DMS79 treated with DMSO at 0.1 percent for 48 hours (cell line): ENCODE measurements at regions not wholly inside any gene's neighbourhood (a gene's known extent, or its start where the extent isn't known, plus 50 kb on each side); places are given as distances from the start of the nearest gene placed in this dataset.
A peak's percentile ranks its signal among the peaks of the same experiment; 100 is the strongest.
"Not testable (repeated sequence)": the region's sequence is repeated elsewhere in the genome, so short reads cannot be mapped to it uniquely, and the experiment has no call there.

ENCODE experiments used
- DNase-seq: peaks from one replicate; lab custom pipeline; 2025; lab: John Stamatoyannopoulos, UW

- DNase-seq = no peak
These were observed 1477.3 kb downstream of the CDH8 start for GRCh38 chr16:60558936-60559335.

- DNase-seq = peak; percentile 10
These were observed 1483.0 kb downstream of the CDH8 start for GRCh38 chr16:60553090-60553757.

DNA sequence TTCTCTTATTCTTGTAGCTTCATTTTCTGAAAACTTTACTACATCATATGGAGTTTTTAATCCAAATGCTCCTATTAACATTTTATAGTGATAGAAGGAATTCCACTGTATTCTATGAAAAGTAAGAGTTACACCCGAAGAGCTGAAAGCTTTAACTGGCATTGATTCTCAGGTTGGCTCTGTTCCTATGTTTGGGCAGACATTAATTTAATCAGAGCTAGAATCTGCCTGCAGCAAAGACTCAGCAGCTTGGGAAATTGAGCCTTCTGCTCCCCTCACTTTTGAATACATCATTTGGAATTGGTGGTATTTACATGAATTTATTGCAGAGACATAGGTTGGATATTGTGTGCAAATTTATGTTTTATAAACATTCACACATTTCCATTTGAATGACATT is 1494.7 kb downstream of the CDH8 start:
- no peak for DNase-seq

GRCh38 chr16:60510941-60511340 is 1525.3 kb downstream of the CDH8 start:
- no peak for DNase-seq

DNA sequence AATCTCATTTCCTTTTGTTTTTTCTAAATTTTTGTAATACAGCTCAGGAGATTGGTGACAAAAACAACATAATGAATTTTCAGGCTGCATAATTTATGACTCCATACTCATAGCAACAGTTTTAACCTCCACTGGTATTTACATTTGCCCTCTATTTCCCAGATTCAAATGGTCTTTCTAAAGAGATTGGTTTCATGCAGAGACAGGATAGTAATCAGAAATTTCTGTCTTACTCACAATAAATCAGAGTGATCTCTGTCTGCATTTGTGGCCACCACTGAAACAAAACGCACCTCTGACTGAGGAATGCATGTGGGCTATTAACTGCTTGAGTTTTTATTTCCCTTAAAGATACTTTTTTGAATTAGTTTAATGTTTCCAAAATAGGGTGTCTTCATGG is 1526.0 kb downstream of the CDH8 start:
- no peak for DNase-seq

DNA sequence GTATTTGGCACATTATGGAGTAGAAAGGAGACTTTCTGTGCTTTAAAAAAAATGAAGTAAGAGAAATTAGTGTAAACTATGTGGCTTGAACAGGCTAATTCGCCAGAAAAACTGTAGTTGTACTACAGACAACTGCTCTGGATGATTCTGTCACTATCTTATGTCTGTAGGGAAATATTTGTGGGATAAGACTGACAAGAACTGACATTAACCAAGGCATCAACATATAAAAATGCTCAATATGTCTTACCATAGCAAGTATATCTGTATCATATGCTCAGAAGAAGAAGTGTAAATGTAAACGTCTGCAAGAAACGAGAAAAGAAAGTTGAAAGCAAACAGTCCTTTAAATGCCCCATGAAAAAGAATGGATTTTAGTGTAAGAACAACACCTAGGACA is 1545.0 kb downstream of the CDH8 start:
- DNase-seq = no peak

GRCh38 chr16:60485872-60486489 is 1550.3 kb downstream of the CDH8 start:
- no peak for DNase-seq

DNA sequence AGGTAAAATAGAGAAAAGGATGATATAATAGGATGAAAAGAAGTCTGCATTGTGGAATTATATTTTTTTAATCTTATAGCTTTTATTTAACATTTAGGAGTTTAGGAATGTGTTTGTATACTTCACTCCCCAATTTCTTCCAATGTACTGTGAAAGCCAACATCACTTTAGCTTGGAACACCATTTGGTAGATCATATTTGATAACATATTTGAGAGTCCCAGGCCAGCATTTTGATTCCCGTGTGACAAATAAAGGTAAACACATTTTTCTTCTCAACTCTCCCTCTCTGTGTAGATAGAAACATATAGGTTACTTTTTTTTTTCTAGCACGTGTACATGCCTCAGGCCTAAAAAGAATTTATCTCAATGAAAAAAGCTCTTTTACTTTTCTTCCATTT is 1551.3 kb downstream of the CDH8 start:
- DNase-seq = no peak

DNA sequence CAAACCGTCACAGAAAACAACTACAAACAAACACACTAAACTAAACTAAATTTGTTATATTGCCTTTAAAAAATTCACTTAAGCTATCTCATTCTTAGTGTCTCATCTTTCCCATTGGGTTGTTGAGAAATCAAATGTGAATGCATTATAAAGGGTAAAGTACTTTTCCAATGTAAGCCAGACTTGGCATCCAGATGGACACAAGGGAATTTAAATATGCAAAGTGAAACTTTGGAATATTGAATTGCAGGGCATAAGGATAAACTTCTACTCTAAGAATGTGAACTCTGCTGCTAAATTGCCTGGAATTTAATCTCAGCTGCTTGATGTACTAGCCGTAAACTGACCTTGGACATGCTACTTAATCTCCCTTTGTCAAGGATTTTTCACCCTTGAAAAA is 1554.6 kb downstream of the CDH8 start:
- DNase-seq = no peak

DNA sequence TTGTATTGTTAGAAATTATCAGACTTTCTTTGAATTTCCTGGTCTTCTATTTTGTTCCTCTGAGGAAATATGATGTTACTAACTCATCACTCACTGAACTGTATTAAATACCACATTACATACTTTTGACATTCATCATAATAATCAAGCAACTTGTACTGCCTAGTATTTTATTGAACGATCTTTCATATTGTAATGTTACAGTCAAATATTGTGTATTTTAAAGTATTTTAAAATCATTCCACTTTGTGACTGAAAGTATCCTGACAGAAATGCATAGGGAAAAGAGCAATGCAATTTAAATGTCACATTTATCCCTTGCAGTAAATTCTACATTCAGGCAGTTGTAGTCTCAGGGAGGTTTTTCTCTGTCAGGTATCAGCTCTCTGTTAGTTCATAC is 1557.4 kb downstream of the CDH8 start:
- DNase-seq = no peak

- DNase-seq = no peak
These were observed 1572.3 kb downstream of the CDH8 start for GRCh38 chr16:60463986-60464385.

DNA sequence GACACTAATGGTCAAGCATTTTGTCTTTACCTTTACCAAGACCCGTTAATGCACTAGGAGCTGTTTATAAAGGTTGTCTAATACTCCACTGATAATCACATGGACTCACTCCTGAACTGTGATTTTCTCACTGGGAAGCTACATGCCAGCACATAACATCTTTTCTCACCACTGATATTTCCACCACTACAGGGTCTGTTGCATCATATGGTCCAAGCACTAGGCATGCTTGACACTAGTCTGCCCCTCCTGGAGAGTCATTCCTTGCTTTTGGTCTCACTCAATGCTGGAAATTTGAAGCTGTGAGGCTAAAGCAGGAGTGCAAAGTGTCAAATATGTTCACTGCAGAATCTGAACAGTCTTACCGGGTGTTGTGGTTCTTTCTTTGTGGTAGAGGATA is 1576.8 kb downstream of the CDH8 start:
- no peak for DNase-seq

DNA sequence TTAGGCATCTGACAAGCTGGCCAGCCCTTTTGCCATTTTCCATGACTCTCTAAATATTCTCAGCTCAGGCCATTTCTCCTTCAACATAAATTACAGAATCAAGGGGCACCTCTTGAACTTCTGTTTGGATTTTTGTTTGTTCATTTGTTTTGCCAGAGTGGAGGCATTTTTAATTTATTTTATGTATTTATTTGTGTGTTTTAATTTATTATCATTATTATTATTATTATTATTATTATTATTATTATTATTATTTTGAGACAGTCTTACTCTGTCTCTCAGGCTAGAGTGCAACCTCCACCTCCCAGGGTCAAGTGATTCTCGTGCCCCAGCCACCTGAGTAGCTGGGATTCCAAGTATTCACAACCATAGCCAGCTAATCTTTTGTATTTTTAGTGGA is 1578.0 kb downstream of the CDH8 start:
- DNase-seq = no peak

- DNase-seq = no peak
These were observed 1583.6 kb downstream of the CDH8 start for GRCh38 chr16:60452646-60453045.

DNA sequence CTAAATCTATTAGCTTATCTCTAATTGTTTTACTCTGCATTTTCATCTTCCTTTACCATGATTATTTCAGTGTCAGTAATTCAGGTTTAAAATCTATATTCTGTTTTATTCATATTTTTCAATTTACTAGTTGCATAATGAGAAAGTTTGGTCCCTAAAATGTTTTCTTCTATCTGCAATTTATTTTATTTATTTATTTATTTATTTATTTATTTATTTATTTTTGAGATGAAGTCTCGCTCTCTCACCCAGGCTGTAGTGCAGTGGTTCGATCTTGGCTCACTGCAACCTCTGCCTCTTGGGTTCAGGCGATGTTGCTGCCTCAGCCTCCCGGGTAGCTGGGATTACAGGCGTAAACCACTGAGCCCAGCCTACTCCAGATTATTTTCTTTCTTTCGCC is 1597.3 kb downstream of the CDH8 start:
- DNase-seq = no peak

GRCh38 chr16:60432472-60432871 is 1603.8 kb downstream of the CDH8 start:
- no peak for DNase-seq

DNA sequence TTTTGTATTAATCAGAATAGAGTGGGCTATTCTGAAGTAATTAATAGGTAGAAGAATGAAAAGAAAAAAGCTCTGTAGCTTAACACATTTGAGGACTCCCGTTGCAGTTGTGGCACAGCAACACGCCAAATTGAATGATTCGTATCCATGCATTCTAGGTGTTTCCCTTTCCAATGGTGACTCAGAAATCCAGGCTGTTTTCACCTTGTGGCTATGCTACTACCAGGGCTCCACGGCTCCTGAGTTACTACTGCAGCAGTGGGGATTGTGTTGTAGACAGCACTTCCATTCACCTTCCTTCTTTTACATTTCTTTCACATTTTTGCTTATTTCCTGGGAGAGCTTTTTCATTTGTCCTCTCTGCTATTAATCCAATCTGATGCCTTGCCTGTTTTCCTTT is 1616.4 kb downstream of the CDH8 start:
- no peak for DNase-seq

- DNase-seq = no peak
These were observed 1621.6 kb downstream of the CDH8 start for GRCh38 chr16:60414613-60415012.

- DNase-seq = peak; percentile 14
These were observed 1622.3 kb downstream of the CDH8 start for GRCh38 chr16:60413969-60414368.

- no peak for DNase-seq
These were observed 1628.6 kb downstream of the CDH8 start for GRCh38 chr16:60407606-60408005.

DNA sequence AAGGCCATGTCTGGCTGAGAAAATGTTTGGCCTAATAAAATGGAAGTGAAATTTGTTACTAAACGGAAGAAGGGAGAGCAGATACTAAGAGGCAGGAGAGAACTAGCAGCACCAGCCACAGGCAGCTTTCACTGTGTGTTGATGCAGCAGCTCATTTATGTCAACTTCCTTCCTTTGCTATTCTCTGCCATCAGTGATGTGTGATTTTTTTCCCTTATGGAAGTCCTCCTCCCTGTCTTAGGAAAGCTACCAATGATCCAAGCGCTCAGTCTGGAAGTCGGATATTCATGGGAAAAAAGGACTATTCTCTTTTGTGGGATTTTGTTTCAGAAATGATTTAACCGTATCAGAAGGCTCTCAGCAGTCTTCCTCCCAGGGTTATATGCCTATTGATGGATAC is 1629.2 kb downstream of the CDH8 start:
- DNase-seq = no peak

DNA sequence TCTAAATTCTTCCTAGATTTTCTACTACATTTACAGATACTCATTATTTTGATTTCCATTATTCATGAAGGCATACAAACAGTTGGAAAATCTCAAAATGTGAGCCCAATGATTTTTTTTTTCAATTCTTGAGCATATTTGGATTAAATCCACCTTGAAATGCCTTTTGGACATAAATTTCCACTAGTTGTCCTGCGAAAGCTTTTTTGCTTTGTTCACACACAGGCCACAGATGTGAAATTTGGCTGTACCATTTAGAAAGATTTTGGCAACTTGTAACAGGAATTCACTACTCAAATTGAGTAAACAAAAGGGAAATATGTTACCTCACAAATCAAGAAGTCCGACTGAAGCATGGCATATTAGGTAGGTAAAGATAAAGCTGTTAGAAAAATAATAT is 1631.0 kb downstream of the CDH8 start:
- no peak for DNase-seq

GRCh38 chr16:60404401-60404800 is 1631.8 kb downstream of the CDH8 start:
- DNase-seq = no peak

DNA sequence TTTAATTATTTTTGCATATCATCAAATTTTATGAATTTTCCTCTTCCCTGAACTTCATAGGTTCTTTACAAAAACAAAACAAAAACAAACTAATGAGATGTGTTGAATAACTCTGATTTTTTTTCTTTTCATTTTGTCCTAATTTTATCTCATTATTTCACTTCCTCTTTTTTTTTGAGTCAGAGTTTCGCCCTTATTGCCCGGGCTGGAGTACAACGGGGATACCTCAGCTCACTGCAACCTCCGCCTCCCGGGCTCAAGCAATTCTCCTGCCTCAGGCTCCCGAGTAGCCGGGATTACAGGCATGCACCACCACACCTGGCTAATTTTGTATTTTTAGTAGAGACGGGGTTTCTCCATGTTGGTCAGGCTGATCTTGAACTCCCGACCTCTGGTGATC is 1633.3 kb downstream of the CDH8 start:
- DNase-seq = not testable (repeated sequence)
